ENCODE measurements at regions not wholly inside any gene's neighbourhood (a gene's known extent, or its start where the extent isn't known, plus 50 kb on each side); places are given as distances from the start of the nearest gene placed in this dataset.

- no peak overlapping the region for H3K27ac ChIP-seq
- H3K36me3 ChIP-seq: no peaks in the 10 kb centered on the region
- TF ChIP-seq POLR2A (IDR thresholded peaks at IDR 0.05) (no peak), POLR2AphosphoS5 (IDR thresholded peaks at IDR 0.05) (no peak), EP300 (IDR thresholded peaks at IDR 0.05) (no peak)
- TF ChIP-seq, protein P1, sequence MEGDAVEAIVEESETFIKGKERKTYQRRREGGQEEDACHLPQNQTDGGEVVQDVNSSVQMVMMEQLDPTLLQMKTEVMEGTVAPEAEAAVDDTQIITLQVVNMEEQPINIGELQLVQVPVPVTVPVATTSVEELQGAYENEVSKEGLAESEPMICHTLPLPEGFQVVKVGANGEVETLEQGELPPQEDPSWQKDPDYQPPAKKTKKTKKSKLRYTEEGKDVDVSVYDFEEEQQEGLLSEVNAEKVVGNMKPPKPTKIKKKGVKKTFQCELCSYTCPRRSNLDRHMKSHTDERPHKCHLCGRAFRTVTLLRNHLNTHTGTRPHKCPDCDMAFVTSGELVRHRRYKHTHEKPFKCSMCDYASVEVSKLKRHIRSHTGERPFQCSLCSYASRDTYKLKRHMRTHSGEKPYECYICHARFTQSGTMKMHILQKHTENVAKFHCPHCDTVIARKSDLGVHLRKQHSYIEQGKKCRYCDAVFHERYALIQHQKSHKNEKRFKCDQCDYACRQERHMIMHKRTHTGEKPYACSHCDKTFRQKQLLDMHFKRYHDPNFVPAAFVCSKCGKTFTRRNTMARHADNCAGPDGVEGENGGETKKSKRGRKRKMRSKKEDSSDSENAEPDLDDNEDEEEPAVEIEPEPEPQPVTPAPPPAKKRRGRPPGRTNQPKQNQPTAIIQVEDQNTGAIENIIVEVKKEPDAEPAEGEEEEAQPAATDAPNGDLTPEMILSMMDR (IDR thresholded peaks at IDR 0.05): no peak
- H3K27me3 ChIP-seq: no peaks in the 10 kb centered on the region
- intact Hi-C loops (cut with DNase I): no loop called here
- no peak overlapping the region for H3K4me3 ChIP-seq
- H3K9me3 ChIP-seq: no peaks in the 10 kb centered on the region
- no peak for DNase-seq
- peaks cover 0 to 18% (median 15%) of the 10 kb centered on the region in 4 donors for H3K4me1 ChIP-seq
Observed at GRCh38 chr1:83798965-83799364, 200.0 kb downstream of the TTLL7 start.

DNA sequence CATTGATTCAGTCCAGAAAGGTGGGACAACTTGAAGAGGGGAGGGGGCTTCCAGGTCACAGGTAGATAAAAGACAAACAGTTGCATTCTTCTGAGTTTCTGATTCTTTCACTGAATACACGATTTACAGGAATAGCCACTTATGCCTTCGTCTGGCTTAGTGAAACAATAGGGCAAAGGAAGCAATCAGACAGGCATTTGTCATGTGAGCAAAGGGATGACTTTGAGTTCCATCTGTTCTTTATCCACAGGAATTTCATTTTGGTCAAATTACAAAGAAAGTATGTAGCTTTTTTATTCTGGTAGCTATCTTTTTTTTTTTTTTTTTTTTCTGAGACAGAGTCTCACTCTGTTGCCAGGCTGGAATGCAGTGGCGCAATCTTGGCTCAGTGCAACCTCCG, 202.5 kb downstream of the TTLL7 start:
- TF ChIP-seq EP300 (IDR thresholded peaks at IDR 0.05) (no peak), POLR2AphosphoS5 (IDR thresholded peaks at IDR 0.05) (no peak), POLR2A (IDR thresholded peaks at IDR 0.05) (no peak)
- TF ChIP-seq, protein P1 (IDR thresholded peaks at IDR 0.05): no peak
- Histone ChIP-seq H3K9me3 (no peaks in the 10 kb centered on the region), H3K36me3 (no peaks in the 10 kb centered on the region), H3K4me3 (no peak overlapping the region), H3K27ac (no peak overlapping the region), H3K27me3 (no peaks in the 10 kb centered on the region), H3K4me1 (peaks cover 0 to 8% (median 3%) of the 10 kb centered on the region in 4 donors)
- WGBS, 2 donors: 89 to 90% methylated on average over 4 of the region's 4 CpGs
- DNase-seq: no peak
- intact Hi-C loops (cut with DNase I): no loop called here

- no peak overlapping the region for H3K4me3 ChIP-seq
- H3K36me3 ChIP-seq: no peaks in the 10 kb centered on the region
- TF ChIP-seq, protein P1 (IDR thresholded peaks at IDR 0.05): no peak
- no peak for TF ChIP-seq POLR2A (IDR thresholded peaks at IDR 0.05)
- no peak for TF ChIP-seq POLR2AphosphoS5 (IDR thresholded peaks at IDR 0.05)
- no peak for TF ChIP-seq EP300 (IDR thresholded peaks at IDR 0.05)
- no peaks in the 10 kb centered on the region for H3K27me3 ChIP-seq
- no peaks in the 10 kb centered on the region for H3K9me3 ChIP-seq
- no peak for DNase-seq
- WGBS, 2 donors: 82 to 90% methylated on average over 2 of the region's 2 CpGs
- H3K4me1 ChIP-seq: no peaks in the 10 kb centered on the region
- no peak overlapping the region for H3K27ac ChIP-seq
- intact Hi-C loops (cut with DNase I): no loop called here
Observed at GRCh38 chr1:83794384-83794783, 204.5 kb downstream of the TTLL7 start.

DNA sequence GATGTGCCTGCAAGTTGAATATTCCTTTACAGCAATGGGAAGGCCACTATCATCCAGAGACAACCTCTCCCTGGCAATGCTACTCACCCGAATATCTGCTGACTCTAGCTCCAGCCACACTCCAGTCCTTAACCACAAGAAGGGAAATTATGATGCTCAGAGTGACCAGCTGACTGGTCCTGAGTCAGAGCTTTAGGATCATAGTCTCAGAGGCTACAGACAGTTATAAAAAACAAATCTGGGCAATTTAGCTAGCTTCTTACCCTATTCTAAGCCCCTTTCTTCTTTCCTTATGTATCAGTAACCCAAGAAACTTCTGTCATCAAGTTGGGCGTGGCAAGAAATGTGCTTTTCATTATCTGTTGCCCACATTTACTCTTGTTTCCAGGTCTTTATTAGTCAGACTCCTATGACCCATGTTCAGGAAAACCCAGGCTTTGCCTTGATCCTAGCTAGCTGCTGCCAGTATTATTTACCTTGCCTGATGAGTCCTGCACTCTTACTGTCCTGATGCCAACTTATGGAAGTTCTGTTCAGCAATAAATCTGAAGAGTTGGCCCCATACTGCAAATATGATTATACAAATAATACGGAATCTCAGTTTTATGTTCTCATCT, 207.0 kb downstream of the TTLL7 start:
- Histone ChIP-seq H3K27ac (no peak overlapping the region), H3K4me3 (no peak overlapping the region), H3K9me3 (no peaks in the 10 kb centered on the region), H3K36me3 (no peaks in the 10 kb centered on the region), H3K4me1 (no peaks in the 10 kb centered on the region), H3K27me3 (no peaks in the 10 kb centered on the region)
- no peak for DNase-seq
- 85 to 87% methylated on average over 3 of the region's 3 CpGs for WGBS, 2 donors
- no peak for TF ChIP-seq POLR2AphosphoS5 (IDR thresholded peaks at IDR 0.05)
- no peak for TF ChIP-seq POLR2A (IDR thresholded peaks at IDR 0.05)
- TF ChIP-seq EP300 (IDR thresholded peaks at IDR 0.05): no peak
- TF ChIP-seq, protein P1 (IDR thresholded peaks at IDR 0.05): no peak
- intact Hi-C loops (cut with DNase I): no loop called here

GRCh38 chr1:83790446-83790845, 208.5 kb downstream of the TTLL7 start:
- Histone ChIP-seq H3K27me3 (no peaks in the 10 kb centered on the region), H3K36me3 (no peaks in the 10 kb centered on the region), H3K27ac (no peak overlapping the region), H3K9me3 (no peaks in the 10 kb centered on the region), H3K4me3 (no peak overlapping the region), H3K4me1 (no peaks in the 10 kb centered on the region)
- DNase-seq: no peak
- 90 to 92% methylated on average over 3 of the region's 3 CpGs for WGBS, 2 donors
- intact Hi-C loops (cut with DNase I): no loop called here
- TF ChIP-seq POLR2AphosphoS5 (IDR thresholded peaks at IDR 0.05) (no peak), EP300 (IDR thresholded peaks at IDR 0.05) (no peak), POLR2A (IDR thresholded peaks at IDR 0.05) (no peak)
- TF ChIP-seq, protein P1 (IDR thresholded peaks at IDR 0.05): no peak
